T47D (cell line): ENCODE measurements at regions not wholly inside any gene's neighbourhood (a gene's known extent, or its start where the extent isn't known, plus 50 kb on each side); places are given as distances from the start of the nearest gene placed in this dataset.

ENCODE experiments used
- DNase-seq, 2 experiments: peaks; one replicate each; pipeline versions ENCODE4 v3.0.0 to v3.0.0-alpha.2; 2011 to 2012; ENCODE audit warnings: low read depth in 1 of 2, low spot score in 1 of 2
- JUND ChIP-seq: IDR thresholded peaks from 2 replicates; pipeline ENCODE4 v1.6.1; 2012; ENCODE audit warnings: low read depth
- in situ Hi-C: cut with HindIII; loops from 2 replicates; pipeline ENCODE4 v1.10.0; 2016; ENCODE audit warnings: low sequenced_read_pairs, low pct_unique_long_range_greater_than_20kb

DNA sequence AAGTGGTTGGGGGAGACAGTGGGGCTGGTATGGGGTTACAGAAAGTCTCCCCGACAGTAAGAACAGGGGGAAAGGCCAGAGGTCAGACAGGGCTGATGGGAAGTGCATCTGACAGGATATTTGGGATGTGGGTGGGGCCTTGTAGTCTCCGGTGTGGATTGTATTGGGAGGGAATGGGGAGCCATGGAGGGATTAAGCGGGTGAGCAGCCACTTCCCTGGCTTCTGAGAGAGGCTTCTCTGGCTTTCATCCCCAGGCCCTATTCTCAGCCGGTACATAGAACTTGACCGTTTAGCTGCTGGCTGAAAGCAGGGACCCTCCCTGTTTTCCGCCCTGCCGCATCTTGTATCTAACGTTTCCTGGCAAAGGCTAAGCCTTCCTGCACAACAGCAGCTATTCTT, 222.0 kb upstream of the LHX5 start:
- no peak for TF ChIP-seq JUND
- in situ Hi-C loops, result no loop called here
- DNase-seq, result no peak

DNA sequence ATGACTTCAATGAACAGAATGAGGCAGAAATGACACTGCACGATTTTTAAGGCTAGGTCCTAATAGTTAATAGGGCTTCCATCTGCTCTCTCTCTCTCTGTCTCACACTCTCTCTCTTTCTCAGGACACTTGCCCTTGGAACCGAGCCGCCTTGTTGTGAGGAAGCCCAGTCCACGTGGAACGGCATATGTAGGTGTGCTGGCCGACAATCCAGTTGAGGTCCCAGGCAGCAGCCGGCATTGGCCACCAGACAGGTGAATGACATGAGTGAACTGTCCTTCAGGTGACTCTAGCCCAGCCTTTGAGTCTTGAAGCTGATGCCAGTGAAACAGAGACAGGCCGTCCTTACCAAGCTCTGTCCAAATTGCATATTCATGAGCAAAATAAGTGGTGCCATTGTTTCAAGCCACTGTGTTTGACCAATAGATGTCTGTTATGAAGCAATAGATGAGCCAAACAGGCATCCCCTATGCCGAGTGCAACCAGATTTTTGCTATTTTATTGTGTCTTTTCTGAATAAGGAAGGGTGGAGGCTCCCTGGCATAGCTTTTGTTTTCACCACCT, 217.5 kb upstream of the LHX5 start:
- DNase-seq, result no peak
- no peak for TF ChIP-seq JUND
- in situ Hi-C loops, result no loop called here

DNA sequence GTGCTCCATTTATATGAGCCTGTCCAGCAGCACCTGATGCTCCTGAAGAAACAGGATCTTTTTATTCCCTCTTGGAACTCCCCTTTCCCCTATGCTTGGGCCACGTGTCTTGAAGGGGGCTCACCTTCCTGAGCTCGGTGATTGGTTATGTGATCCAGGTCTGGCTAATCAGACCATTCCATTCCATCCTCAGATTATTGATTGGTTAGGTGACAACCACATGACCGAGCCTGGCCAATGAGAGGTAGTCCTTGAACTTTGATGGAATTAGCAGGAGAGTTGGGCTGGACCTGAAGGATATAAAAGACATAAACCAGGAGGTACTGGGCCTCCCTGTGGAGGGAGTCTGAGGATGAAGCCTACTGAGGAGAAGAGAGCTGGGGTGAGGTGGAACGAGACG, 216.6 kb upstream of the LHX5 start:
- no peak for DNase-seq
- in situ Hi-C loops, result no loop called here
- TF ChIP-seq JUND, result no peak

DNA sequence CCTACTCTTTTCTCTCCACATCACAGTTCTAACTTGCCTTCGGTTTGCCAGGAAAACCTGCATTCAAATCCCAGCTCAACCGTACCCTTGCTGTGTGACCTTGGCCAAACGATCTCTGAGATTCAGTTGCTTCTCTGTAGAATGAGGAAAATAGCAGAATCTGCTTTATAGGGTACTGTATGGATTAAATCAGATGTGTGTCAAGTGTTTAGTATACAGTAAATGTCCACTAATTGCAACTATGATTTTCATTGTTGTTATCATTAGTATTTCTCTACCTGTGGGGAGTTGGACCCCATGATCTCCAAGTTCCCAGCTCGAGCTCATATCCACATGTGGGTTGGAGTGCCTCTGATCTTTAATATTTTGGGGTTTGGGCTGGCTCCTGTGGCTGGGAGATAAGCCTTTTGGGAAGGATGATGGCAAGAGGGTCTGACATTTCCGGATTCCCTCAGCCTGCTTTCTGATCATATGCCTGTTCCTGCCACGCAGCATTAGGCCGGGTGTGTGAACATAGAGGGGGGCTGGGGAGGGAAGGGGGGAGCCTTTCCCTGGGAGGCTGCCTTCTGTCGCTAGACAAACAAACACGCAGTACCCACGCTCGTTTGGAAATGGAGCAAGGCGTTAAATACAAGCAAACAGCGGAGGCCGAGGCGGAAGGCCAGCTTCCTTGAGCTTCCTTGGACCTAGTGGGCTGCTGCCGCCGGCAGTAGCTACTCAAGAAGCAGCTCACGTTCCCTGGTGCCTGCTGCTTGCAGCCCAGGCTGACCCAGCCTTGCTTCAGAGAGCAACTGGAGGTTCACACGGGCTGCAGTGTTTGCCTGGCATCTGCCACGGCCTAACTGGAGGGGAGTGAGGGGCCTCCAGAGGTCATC, 213.5 kb upstream of the LHX5 start:
- in situ Hi-C loops, result no loop called here
- no peak for DNase-seq
- no peak for TF ChIP-seq JUND

DNA sequence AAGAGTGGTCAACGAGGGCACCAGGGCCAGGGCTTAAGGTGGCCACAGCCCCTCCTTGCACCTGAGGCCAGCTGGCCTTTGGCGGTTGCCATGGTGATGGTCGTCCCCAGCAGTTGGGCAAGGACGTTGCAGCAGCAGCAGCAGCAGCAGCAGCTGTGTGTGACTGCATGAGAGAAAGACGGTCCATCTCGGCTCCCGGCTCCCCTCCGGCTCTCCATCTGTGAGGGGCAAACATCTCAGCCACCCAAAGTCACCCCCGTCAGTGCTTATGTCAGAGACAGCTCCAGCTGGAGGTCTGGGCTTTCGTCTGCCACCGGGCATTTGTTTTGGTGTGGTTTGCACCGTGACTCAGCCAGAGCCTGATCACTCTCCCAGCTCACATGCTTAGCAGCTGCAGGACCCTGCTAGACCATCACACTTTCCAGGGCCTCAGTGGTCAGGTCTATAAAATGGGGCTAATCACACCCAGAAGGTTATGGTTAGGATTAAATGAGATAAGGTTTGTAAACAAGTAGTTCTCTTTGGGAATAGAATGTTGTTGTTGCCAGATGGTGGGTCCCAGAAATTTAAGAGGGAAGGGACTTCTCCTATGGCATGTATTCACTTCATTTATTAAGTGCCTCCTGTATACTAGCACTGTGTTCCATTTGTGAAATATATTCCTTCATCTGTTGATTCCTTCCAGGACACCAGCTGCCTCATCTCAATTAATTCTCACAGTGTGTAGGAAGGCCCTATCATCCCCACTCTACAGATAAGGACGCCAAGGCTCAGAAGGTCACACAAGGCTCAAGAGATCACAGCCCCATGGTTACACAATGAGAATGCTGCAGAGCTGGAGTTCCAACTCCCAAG, 212.6 kb upstream of the LHX5 start:
- in situ Hi-C loops, result no loop called here
- no peak for DNase-seq
- no peak for TF ChIP-seq JUND

DNA sequence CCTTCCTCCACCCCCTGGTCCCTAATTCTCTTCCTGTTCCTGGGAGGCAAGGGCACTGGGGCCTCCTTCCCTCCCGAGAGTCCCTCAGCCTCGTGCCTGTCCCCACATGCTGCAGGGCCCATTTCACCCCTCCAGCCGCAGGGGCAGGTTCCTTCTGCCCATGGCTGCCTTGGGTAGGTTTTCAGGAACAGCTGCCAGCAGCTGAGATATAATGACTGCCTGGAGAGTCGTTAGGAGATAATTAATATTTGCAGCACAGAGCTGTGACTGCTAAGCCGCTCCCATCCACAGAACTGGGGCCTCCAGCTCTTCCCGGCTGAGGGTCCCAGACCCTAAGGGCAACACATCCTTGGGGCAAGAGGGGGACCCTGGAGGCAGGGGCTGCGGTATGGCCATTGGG, 211.9 kb upstream of the LHX5 start:
- DNase-seq, result no peak
- no peak for TF ChIP-seq JUND
- in situ Hi-C loops, result no loop called here

DNA sequence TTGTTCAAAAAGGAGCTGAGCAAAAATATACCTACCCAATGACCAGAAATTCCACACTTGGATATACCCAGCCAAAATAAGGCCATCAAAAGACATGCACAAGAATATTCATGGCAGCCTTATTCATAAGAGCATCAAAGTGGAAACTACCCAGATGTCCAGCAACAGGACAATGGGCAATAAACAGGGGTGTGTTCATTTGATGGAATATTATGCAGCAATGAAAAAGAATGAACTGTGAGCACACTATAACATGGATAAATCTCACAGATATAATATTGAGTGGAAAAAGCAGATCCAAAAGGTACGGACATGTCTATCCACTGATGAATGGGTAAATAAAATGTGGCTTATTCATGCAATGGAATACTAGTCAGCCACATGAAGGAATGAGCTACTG, 209.2 kb upstream of the LHX5 start:
- in situ Hi-C loops, result no loop called here
- DNase-seq, result no peak
- no peak for TF ChIP-seq JUND

DNA sequence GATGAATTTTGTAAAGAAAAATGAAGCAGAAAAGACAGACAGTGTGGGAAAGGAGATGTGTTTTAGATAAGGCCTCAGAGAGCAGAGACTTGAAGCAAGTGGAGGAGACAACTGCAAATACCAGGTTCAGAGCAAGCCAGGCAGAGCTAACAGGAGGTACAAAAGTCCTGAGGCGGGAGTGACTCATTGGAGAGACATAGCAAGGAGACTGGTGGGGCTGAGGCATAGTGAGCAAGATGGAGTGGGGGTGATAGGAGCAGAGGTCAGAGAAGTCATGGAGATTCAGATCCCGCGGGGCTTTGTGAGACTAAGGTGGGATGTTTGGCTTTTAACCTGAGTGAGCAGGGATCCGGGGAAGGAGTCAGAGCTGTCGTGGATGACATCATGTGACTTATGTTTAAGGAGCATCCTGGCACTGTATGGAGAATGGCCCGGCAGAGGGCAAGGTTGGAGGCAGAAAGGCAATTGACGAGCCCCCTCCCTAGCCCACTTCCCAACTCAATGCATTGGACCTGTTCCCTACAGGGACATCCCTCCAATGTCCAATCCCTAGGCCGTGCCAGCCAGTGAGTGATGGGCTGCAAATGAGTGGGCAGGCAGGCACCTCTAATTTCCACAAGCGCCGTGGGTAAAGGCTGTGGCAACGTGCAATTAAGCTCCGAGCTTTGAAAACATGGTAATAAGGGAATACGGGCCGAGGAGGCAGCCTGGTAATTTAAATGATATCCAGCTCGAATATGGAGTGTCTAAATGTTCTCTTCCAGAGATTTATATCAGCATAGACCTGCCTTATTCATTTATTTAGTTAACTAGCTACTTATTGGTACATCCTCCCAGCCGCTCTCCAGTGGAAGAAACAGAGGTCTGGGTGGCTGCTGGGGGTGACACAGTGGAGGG, 206.8 kb upstream of the LHX5 start:
- DNase-seq, result no peak
- TF ChIP-seq JUND, result no peak
- in situ Hi-C loops, result no loop called here

DNA sequence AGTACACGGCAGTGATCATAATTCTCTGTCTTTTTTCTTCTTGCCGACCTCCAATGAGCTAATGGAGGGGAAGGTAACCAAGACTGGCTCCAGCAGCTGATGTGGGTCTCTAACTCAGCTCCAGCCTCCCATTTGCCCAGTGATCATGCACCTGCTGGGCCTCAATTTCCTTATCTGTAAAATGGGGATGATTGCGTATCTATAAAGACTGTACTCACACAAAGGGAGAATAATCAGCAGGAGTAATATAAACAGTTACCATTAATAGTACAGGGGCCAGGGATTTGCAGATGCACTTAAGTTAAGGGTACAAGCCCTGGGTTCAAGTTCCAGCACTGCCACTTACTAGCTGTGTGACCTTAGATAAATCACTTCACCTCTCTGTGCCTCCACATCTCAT, 204.9 kb upstream of the LHX5 start:
- in situ Hi-C loops, result no loop called here
- TF ChIP-seq JUND, result no peak
- DNase-seq, result no peak

DNA sequence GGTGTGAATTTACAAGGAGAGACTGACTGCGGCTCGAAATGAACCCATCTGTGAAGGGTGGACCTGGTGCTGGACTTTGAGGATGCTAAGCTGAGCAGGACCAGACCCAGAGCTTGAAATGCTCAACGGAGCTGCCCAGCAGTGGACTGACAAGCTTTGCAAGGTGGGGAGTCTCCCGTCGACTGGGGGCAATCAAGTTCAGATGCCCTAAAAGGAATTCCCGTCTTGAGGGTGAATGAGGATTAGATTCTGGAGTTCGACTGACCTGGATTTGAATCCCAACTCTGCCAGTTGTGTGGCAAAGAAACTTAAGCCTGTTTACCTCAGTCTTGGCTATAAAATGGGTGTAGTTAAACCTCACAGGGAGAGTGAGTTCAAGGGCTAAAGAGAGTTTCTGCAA, 204.4 kb upstream of the LHX5 start:
- no peak for DNase-seq
- TF ChIP-seq JUND, result no peak
- in situ Hi-C loops, result no loop called here

DNA sequence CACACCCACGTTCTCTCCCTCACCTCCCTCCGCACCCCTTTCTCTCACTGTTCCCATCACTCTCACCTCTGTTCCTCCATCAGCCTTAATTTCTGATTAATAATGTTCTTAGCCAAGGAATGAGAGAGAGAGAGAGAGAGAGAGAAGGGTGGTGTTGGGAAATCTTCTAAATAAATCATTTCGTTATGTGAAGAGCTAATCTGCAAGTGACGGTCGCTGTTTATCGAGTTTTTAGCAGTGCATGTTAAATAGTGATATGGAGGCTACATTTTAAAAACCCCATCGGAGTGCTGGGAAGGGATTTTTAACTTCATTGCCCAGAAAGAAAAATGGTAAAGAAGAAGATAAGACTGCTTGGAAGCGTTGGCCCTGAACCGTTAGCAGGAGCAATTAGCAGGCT, 203.3 kb upstream of the LHX5 start:
- in situ Hi-C loops, result no loop called here
- no peak for DNase-seq
- TF ChIP-seq JUND, result no peak

DNA sequence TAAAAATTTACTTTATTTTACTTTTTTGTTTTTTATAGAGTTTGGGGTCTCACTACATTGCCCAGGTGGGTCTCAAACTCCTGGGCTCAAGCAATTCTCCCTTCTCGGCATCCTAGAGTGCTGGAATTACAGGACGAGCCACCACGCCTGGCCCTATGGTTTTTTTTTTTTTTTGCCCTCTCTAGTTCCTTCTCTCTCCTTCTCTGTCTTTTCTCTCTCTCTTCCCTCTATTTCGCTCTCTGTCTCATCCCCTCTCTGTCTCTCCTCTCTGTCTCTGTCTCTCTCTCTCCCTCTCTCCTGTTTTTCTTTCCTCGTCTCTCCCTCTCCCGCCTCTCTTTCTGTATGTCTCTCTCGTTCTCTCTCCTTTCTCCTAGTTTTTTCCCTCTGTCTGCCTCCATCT, 202.6 kb upstream of the LHX5 start:
- DNase-seq, result no peak
- in situ Hi-C loops, result no loop called here
- TF ChIP-seq JUND, result no peak
